IMR-90 (cell line): ENCODE measurements at regions not wholly inside any gene's neighbourhood (a gene's known extent, or its start where the extent isn't known, plus 50 kb on each side); places are given as distances from the start of the nearest gene placed in this dataset.

Experiments
- ATAC-seq: fragments of 200-7000 bp; cut with Tn5 transposase; 2 replicates; pipeline ENCODE4 v1.9.1; 2020; ENCODE audit warnings: low read depth, mild to moderate bottlenecking, moderate library complexity
- BruUV-seq: library from RNA; stranded (reverse); fragments of 400-500 nt; replicated peaks from 2 replicates; lab custom pipeline; 2021; lab: Mats Ljungman, UMichigan
- CTCF ChIA-PET: fragments of 300-600 bp; formaldehyde crosslinking; extraction: SDS; loops from one replicate; lab custom pipeline; 2021; ENCODE audit warnings: antibody characterized with exemption; lab: Yijun Ruan, JAX
- POLR2A ChIA-PET: fragments of 300-600 bp; sonication (Branson Sonifier 250); formaldehyde crosslinking; loops from one replicate; lab custom pipeline; 2022; ENCODE audit warnings: antibody characterized with exemption; ENCODE audit not compliant: unreplicated experiment; lab: Charles Lee
- DNase-seq: peaks from one replicate; pipeline ENCODE4 v3.0.0; 2013
- H2AFZ ChIP-seq: replicated peaks from 2 replicates; pipeline ENCODE3; 2013; ENCODE audit warnings: low read length, mild to moderate bottlenecking; ENCODE audit not compliant: poor library complexity
- H2AK5ac ChIP-seq: 2 replicates; pipeline ENCODE4 v1.6.1; 2013; ENCODE audit warnings: low read depth, low read length, inconsistent platforms
- H2AK9ac ChIP-seq: replicated peaks from 2 replicates; pipeline ENCODE3; 2013; ENCODE audit warnings: mild to moderate bottlenecking, low read depth, low read length, moderate library complexity; ENCODE audit not compliant: poor library complexity
- H2BK120ac ChIP-seq: 2 replicates; pipeline ENCODE4 v1.6.1; 2013; ENCODE audit warnings: low read depth, low read length, inconsistent platforms
- H2BK15ac ChIP-seq: 3 replicates; pipeline ENCODE4 v1.6.1; 2013; ENCODE audit warnings: low read depth, low read length, inconsistent platforms
- H2BK20ac ChIP-seq: 2 replicates; pipeline ENCODE4 v1.6.1; 2013; ENCODE audit warnings: low read depth, mild to moderate bottlenecking, inconsistent platforms, low read length, moderate library complexity
- H2BK5ac ChIP-seq: 2 replicates; pipeline ENCODE4 v1.6.1; 2013; ENCODE audit warnings: mild to moderate bottlenecking, low read depth, low read length, inconsistent platforms; ENCODE audit not compliant: poor library complexity, severe bottlenecking
- H3K14ac ChIP-seq: replicated peaks from 2 replicates; pipeline ENCODE4 v1.6.1; 2013; ENCODE audit warnings: low read depth, low read length, inconsistent platforms
- H3K18ac ChIP-seq: 2 replicates; pipeline ENCODE4 v1.6.1; 2013; ENCODE audit warnings: low read depth, low read length, control low read depth
- H3K23ac ChIP-seq: 2 replicates; pipeline ENCODE4 v1.6.1; 2013; ENCODE audit warnings: low read depth, low read length, inconsistent platforms
- H3K27ac ChIP-seq: 2 replicates; pipeline ENCODE4 v1.5.1; 2013; ENCODE audit warnings: mild to moderate bottlenecking, control low read depth, low read length; ENCODE audit not compliant: insufficient read depth
- H3K27me3 ChIP-seq: 2 replicates; pipeline ENCODE4 v1.6.1; 2013; ENCODE audit warnings: low read length; ENCODE audit not compliant: control insufficient read depth, insufficient read depth
- H3K36me3 ChIP-seq: 2 replicates; pipeline ENCODE4 v1.6.1; 2013; ENCODE audit warnings: low read length, mixed read lengths; ENCODE audit not compliant: control insufficient read depth, insufficient read depth
- H3K4ac ChIP-seq: 2 replicates; pipeline ENCODE4 v1.6.1; 2013; ENCODE audit warnings: low read depth, low read length, inconsistent platforms
- H3K4me1 ChIP-seq: 2 replicates; pipeline ENCODE4 v1.6.1; 2013; ENCODE audit warnings: low read length, mixed read lengths; ENCODE audit not compliant: control insufficient read depth, insufficient read depth
- H3K4me2 ChIP-seq: 2 replicates; pipeline ENCODE4 v1.6.1; 2013; ENCODE audit warnings: low read depth, mild to moderate bottlenecking, control low read depth, low read length, moderate library complexity
- H3K4me3 ChIP-seq: 2 replicates; pipeline ENCODE4 v1.5.1; 2013; ENCODE audit warnings: low read depth, mild to moderate bottlenecking, control low read depth, low read length, moderate library complexity; ENCODE audit not compliant: insufficient read depth
- H3K56ac ChIP-seq: 2 replicates; pipeline ENCODE4 v1.6.1; 2013; ENCODE audit warnings: low read length, inconsistent platforms; ENCODE audit not compliant: insufficient read depth; ENCODE audit errors: extremely low read depth
- H3K79me1 ChIP-seq, 2 experiments: 2 replicates each; pipeline ENCODE4 v1.6.1; 2013; ENCODE audit warnings: low read length in 2 of 2, inconsistent platforms in 1 of 2, low read depth in 1 of 2
- H3K9ac ChIP-seq: 2 replicates; pipeline ENCODE4 v1.6.1; 2013; ENCODE audit warnings: low read depth, low read length, control low read depth
- H3K9me1 ChIP-seq: 2 replicates; pipeline ENCODE4 v1.6.1; 2013; ENCODE audit warnings: low read length, inconsistent platforms; ENCODE audit not compliant: insufficient read depth
- H3K9me3 ChIP-seq: 2 replicates; pipeline ENCODE4 v1.6.1; 2013; ENCODE audit warnings: low read length; ENCODE audit not compliant: control insufficient read depth, insufficient read depth
- H4K20me1 ChIP-seq: 2 replicates; pipeline ENCODE4 v1.6.1; 2013; ENCODE audit warnings: low read length, inconsistent platforms; ENCODE audit not compliant: insufficient read depth
- H4K5ac ChIP-seq: 2 replicates; pipeline ENCODE4 v1.6.1; 2013; ENCODE audit warnings: mild to moderate bottlenecking, low read depth, low read length, control low read depth
- H4K8ac ChIP-seq, 2 experiments: 2 replicates each; pipeline ENCODE4 v1.6.1; 2013; ENCODE audit warnings: low read depth in 2 of 2, low read length in 2 of 2, control low read depth in 1 of 2, inconsistent platforms in 1 of 2
- H4K91ac ChIP-seq: 2 replicates; pipeline ENCODE4 v1.6.1; 2013; ENCODE audit warnings: low read depth, low read length, inconsistent platforms; ENCODE audit not compliant: insufficient read depth
- BHLHE40 ChIP-seq: fragments of 150-350 bp; IDR thresholded peaks from 2 replicates; pipeline ENCODE4 v1.6.1; 2016; ENCODE audit warnings: mild to moderate bottlenecking, low read depth, low read length
- FOS ChIP-seq: fragments of 150-350 bp; IDR thresholded peaks from 2 replicates; pipeline ENCODE4 v1.6.1; 2016; ENCODE audit warnings: low read depth, low read length
- MAFK ChIP-seq: IDR thresholded peaks from 2 replicates; pipeline ENCODE4 v1.6.1; 2012; ENCODE audit warnings: low read depth, low read length, improper control_type of control experiment
- MAZ ChIP-seq: IDR thresholded peaks from 2 replicates; pipeline ENCODE4 v1.6.1; 2012; ENCODE audit warnings: low read depth, mild to moderate bottlenecking, low read length, improper control_type of control experiment, moderate library complexity, borderline replicate concordance
- MXI1 ChIP-seq: IDR thresholded peaks from 2 replicates; pipeline ENCODE4 v1.6.1; 2012; ENCODE audit warnings: low read depth, mild to moderate bottlenecking, low read length, moderate library complexity, borderline replicate concordance
- NFE2L2 ChIP-seq: fragments of 150-350 bp; IDR thresholded peaks from 2 replicates; pipeline ENCODE4 v1.6.1; 2016; ENCODE audit warnings: low read depth, mild to moderate bottlenecking, low read length
- RFX5 ChIP-seq: IDR thresholded peaks from 2 replicates; pipeline ENCODE4 v1.8.0; 2012; ENCODE audit warnings: low read depth, mild to moderate bottlenecking, low read length, moderate library complexity
- USF2 ChIP-seq: fragments of 150-350 bp; IDR thresholded peaks from 2 replicates; pipeline ENCODE4 v1.6.1; 2017; ENCODE audit warnings: mild to moderate bottlenecking, antibody characterized with exemption, low read length, low read depth
- WGBS, 2 experiments: methylation state at CpG; one replicate each; pipeline versions ENCODE4 v1.1.5 to v1.1.7; 2013; ENCODE audit warnings: missing lambda C conversion rate in 2 of 2; ENCODE audit not compliant: insufficient read length in 1 of 2; ENCODE audit errors: extremely low coverage in 2 of 2; 5-methylcytosine and 5-hydroxymethylcytosine counted together
- dilution Hi-C: fragments of 300-500 bp; cut with HindIII; formaldehyde crosslinking; loops from one replicate; pipeline ENCODE4 v1.14.3; 2018; ENCODE audit warnings: low sequenced_read_pairs; ENCODE audit not compliant: unreplicated experiment
- in situ Hi-C: fragments of 300-500 bp; cut with MboI; formaldehyde crosslinking; loops from 3 replicates; pipeline ENCODE4 v1.14.3; 2019; ENCODE audit warnings: low sequenced_read_pairs, inconsistent platforms, mixed read lengths
- intact Hi-C: fragments of 100-400 bp; cut with micrococcal nuclease; formaldehyde crosslinking; loops from 2 replicates; pipeline ENCODE4 v1.10.0; 2022

DNA sequence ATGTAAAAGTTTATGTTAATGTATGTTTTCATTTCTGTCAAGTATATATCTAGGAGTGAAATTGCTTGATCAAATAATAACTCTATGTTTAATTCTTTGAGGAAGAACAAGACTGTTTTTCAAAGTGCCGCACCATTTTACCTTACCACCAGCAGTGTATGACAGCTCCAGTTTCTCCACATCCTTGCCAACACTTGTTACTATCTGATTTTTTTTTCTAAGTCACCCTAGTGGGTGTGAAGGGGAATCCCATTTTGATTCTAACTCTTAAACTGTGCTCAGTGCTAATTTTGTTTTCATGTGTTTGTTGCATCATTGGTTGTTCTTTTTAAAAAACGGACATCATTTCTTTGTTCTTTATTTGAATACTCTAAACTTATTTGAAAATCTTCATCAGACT is 120.2 kb upstream of the CDK6 start:
- dilution Hi-C loops, result no loop called here
- no peaks in the 10 kb centered on the region for H3K36me3 ChIP-seq
- no peak overlapping the region for H3K27ac ChIP-seq

More for the DNA sequence above, 120.2 kb upstream of the CDK6 start:
- H2BK20ac ChIP-seq, result no peak overlapping the region
- no peaks in the 10 kb centered on the region for H4K20me1 ChIP-seq
- H3K9me1 ChIP-seq, result no peaks in the 10 kb centered on the region
- no peak overlapping the region for H2AK9ac ChIP-seq
- no peaks in the 10 kb centered on the region for H3K27me3 ChIP-seq
- H3K18ac ChIP-seq, result no peak overlapping the region
- H2AK5ac ChIP-seq, result no peak overlapping the region
- no peaks in the 10 kb centered on the region for H3K79me1 ChIP-seq
- no TSS peak for BruUV-seq
- H4K5ac ChIP-seq, result no peak overlapping the region
- no peak overlapping the region for H3K4ac ChIP-seq
- no peak overlapping the region for H3K9ac ChIP-seq
- WGBS, 2 experiments, result no CpG with 5 or more reads among the region's 2 CpGs
- no peaks in the 10 kb centered on the region for H3K4me1 ChIP-seq
- no peak overlapping the region for H3K23ac ChIP-seq
- ATAC-seq (no peak), DNase-seq (no peak)
- CTCF ChIA-PET, result interaction anchor here (0.6 kb wide), 1 partner anchor 21 kb away, joined by 6 read pairs; no protein-coding TSS in a partner anchor
- no peak overlapping the region for H2AFZ ChIP-seq
- H3K4me3 ChIP-seq, result no peak overlapping the region
- TF ChIP-seq NFE2L2 (no peak), MXI1 (no peak), BHLHE40 (no peak), RFX5 (no peak), MAFK (no peak), MAZ (no peak), FOS (no peak), USF2 (no peak)
- H4K91ac ChIP-seq, result no peak overlapping the region
- peaks cover 4% of the 10 kb centered on the region for H3K9me3 ChIP-seq
- H3K56ac ChIP-seq, result no peak overlapping the region
- in situ Hi-C loops (no loop called here), intact Hi-C loops (no loop called here)
- H2BK15ac ChIP-seq, result no peak overlapping the region
- POLR2A ChIA-PET, result no interaction called here
- H3K4me2 ChIP-seq, result no peak overlapping the region
- no peak overlapping the region for H3K14ac ChIP-seq
- no peak overlapping the region for H2BK5ac ChIP-seq
- H4K8ac ChIP-seq, result no peak overlapping the region
- H2BK120ac ChIP-seq, result no peak overlapping the region
